Fibroblast of peridontal ligament (primary cell): ENCODE measurements at regions not wholly inside any gene's neighbourhood (a gene's known extent, or its start where the extent isn't known, plus 50 kb on each side); places are given as distances from the start of the nearest gene placed in this dataset.
"Not testable (repeated sequence)": the region's sequence is repeated elsewhere in the genome, so short reads cannot be mapped to it uniquely, and the experiment has no call there.

ENCODE experiments used
- DNase-seq: peaks from one replicate; pipeline ENCODE4 v3.0.0-alpha.2; 2010; ENCODE audit errors: extremely low read depth

- DNase-seq: no peak
Measured at GRCh38 chr1:47522935-47523834, 85.3 kb downstream of the FOXD2 start.

- DNase-seq: no peak
Measured at GRCh38 chr1:47523835-47524215, 86.0 kb downstream of the FOXD2 start.

- no peak for DNase-seq
Measured at GRCh38 chr1:47524272-47524671, 86.4 kb downstream of the FOXD2 start.

GRCh38 chr1:47527653-47528272 is 89.9 kb downstream of the FOXD2 start:
- DNase-seq: no peak

- DNase-seq: no peak
Measured at GRCh38 chr1:47529520-47530098, 91.8 kb downstream of the FOXD2 start.

GRCh38 chr1:47532921-47533792 is 95.3 kb downstream of the FOXD2 start:
- peak; percentile 77 for DNase-seq

- DNase-seq: no peak
Measured at GRCh38 chr1:47533793-47534328, 96.0 kb downstream of the FOXD2 start.

- peak; percentile 21 for DNase-seq
Measured at GRCh38 chr1:47534436-47534835, 96.6 kb downstream of the FOXD2 start.

- no peak for DNase-seq
Measured at GRCh38 chr1:47536646-47537118, 98.8 kb downstream of the FOXD2 start.

GRCh38 chr1:47537268-47537667 is 99.4 kb downstream of the FOXD2 start:
- DNase-seq: no peak

- no peak for DNase-seq
Measured at GRCh38 chr1:47537966-47538365, 100.1 kb downstream of the FOXD2 start.

- not testable (repeated sequence) for DNase-seq
Measured at GRCh38 chr1:47538530-47538929, 100.7 kb downstream of the FOXD2 start.

- DNase-seq: not testable (repeated sequence)
Measured at GRCh38 chr1:47541705-47542104, 103.9 kb downstream of the FOXD2 start.

- not testable (repeated sequence) for DNase-seq
Measured at GRCh38 chr1:47543089-47543488, 105.2 kb downstream of the FOXD2 start.

GRCh38 chr1:47545912-47546483 is 108.2 kb downstream of the FOXD2 start:
- DNase-seq: no peak

GRCh38 chr1:47547753-47548573 is 110.1 kb downstream of the FOXD2 start:
- no peak for DNase-seq

- no peak for DNase-seq
Measured at GRCh38 chr1:47548637-47549036, 110.8 kb downstream of the FOXD2 start.

- DNase-seq: no peak
Measured at GRCh38 chr1:47549532-47549931, 111.7 kb downstream of the FOXD2 start.

GRCh38 chr1:47550929-47551328 is 113.1 kb downstream of the FOXD2 start:
- DNase-seq: no peak

- DNase-seq: no peak
Measured at GRCh38 chr1:47551971-47552528, 114.2 kb downstream of the FOXD2 start.
